DMS153 treated with DMSO at 0.1 percent for 48 hours (cell line): ENCODE measurements at regions not wholly inside any gene's neighbourhood (a gene's known extent, or its start where the extent isn't known, plus 50 kb on each side); places are given as distances from the start of the nearest gene placed in this dataset.

Source experiments
- DNase-seq: peaks from one replicate; lab custom pipeline; 2025; ENCODE audit not compliant: unreplicated experiment; lab: John Stamatoyannopoulos, UW

- peak; percentile 84 for DNase-seq
Observed at GRCh38 chr4:159003420-159004253, 99.2 kb upstream of the RAPGEF2 start.

DNA sequence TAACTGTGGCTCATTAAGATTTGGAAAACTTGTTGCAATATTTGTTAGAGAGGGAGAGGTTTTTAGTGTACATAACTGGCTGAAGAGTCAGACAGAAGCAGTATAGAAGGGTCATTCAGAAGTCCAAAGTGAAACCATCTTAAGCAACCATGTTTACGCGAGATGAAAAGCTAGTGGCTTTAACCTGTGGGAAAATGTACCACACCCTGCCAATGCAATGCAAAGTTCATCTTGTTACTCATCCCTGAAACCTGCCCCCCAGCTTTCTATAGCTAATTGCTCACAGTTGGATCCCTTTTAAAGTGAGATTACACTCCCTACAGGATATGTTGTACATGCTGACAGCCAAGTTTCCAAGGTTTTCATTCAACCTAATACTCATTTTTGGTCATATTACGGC is 96.7 kb upstream of the RAPGEF2 start:
- no peak for DNase-seq

DNA sequence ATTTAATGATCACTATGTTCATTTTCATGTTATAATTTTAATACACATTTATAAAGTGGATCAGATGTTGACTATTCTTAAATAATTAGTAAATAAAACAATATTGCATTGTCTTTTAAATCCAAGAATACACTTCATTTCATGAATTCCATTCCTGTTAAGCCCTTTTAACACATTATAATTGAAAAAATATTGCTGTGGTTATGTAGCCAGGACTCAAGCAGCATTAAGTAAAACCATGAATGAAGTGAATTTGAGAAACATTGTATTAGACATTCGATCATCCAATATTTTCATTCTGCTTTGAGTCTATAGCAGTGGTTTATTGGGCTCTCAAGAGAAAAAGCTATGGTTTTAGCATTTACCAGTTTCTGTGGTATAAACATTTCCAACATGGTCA is 94.2 kb upstream of the RAPGEF2 start:
- no peak for DNase-seq

- no peak for DNase-seq
Observed at GRCh38 chr4:159009521-159009920, 93.4 kb upstream of the RAPGEF2 start.

DNA sequence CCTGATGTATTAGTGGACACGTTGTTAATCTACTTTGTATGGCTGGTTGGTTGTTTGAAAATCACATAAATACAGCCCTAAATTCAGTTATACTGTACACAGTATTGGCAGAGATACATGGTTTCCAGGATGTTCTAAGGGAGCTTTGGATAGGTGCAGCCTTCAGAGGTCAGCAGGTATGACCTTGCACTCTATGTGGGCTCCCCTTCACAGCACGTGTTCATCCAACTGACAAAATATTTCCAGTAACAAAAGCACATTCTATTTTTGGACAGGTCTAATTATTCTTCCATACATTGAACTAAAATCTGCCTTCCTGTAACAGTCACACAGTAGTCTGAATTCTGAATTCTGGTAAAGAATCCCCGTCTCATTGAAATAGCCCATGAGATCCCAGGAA is 92.8 kb upstream of the RAPGEF2 start:
- DNase-seq, result no peak

- DNase-seq, result peak; percentile 89
Observed at GRCh38 chr4:159010563-159011260, 92.2 kb upstream of the RAPGEF2 start.

GRCh38 chr4:159012381-159012780 is 90.5 kb upstream of the RAPGEF2 start:
- DNase-seq, result no peak

GRCh38 chr4:159013692-159014091 is 89.2 kb upstream of the RAPGEF2 start:
- DNase-seq, result no peak

DNA sequence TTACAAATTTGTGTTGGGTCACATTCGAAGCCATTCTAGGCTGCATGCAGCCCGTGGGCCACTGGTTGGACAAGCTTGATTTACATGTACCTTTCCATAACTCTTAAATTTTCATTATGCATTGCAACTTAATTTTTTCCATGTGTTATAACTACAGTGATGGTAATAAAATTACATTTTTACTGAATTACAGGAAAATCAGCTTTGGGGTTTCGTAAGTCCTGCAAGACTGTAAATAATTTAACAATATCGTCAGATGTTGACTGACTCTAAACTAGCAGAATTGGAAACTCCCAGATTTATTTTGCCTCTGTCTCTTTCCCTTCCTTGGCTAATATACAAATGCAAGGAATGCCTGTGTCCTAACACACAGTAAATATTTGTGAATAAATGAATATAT is 88.0 kb upstream of the RAPGEF2 start:
- no peak for DNase-seq

GRCh38 chr4:159015841-159016240 is 87.0 kb upstream of the RAPGEF2 start:
- no peak for DNase-seq

- DNase-seq, result no peak
Observed at GRCh38 chr4:159016593-159017024, 86.3 kb upstream of the RAPGEF2 start.

- DNase-seq, result no peak
Observed at GRCh38 chr4:159017323-159018026, 85.4 kb upstream of the RAPGEF2 start.

- DNase-seq, result no peak
Observed at GRCh38 chr4:159018062-159018629, 84.7 kb upstream of the RAPGEF2 start.

GRCh38 chr4:159019356-159019755 is 83.5 kb upstream of the RAPGEF2 start:
- DNase-seq, result no peak

DNA sequence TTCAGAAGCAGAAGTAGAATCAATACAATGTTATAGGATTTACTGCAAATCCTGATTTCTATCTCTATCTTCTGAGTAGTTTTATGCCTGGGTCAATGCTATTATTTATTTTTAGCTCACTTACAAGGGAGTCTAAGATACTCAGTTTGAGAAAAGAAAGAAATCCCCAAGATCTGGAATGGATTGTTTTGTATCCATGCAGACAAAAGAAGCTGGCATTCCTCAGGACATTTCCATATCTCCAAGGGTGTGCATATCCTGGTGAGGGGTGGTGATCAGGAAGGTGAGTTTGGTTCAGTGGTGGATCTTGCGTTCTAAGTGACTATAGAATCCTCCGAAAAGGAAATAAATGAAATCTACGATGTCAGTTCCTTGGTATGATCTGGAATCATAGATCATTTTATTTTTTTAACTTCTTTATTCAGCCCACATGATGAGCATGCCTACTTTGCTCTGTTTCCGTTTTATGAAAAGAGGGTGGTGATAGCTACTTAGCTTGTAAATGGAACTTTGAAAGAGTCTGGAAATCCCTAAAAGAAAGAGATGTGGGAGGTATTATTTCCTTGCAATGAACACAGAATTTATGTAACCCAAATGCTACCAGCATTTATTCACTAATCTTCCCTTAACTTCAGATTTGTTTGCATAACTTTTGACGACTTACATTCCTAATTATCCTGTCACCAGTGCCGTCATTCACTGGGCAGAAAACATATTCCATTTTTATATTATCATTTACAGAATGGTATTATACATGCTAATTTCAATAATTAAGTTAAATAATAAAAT is 81.1 kb upstream of the RAPGEF2 start:
- no peak for DNase-seq

- no peak for DNase-seq
Observed at GRCh38 chr4:159023741-159024140, 79.1 kb upstream of the RAPGEF2 start.

GRCh38 chr4:159024266-159024665 is 78.6 kb upstream of the RAPGEF2 start:
- no peak for DNase-seq

- DNase-seq, result no peak
Observed at GRCh38 chr4:159024828-159025227, 78.1 kb upstream of the RAPGEF2 start.

GRCh38 chr4:159026329-159026728 is 76.5 kb upstream of the RAPGEF2 start:
- no peak for DNase-seq

GRCh38 chr4:159027535-159027934 is 75.3 kb upstream of the RAPGEF2 start:
- DNase-seq, result no peak

DNA sequence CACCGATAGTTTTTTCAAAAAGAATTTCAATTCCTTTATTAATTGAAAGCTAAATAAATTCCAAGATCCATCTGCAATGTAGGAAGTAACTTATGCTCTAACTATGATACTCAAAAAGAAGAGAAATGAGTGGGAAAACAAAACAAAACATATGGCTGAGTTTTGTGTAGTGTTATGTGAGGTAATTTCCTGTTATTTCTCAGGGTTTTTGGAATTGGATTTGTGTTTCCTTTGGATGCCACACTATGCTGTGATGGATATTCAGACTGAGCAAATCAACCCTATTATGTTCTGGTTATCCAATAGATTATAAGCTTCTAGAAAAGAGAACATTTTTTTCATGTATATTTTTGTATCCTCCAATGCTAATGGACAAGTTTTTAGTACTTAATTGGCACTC is 73.4 kb upstream of the RAPGEF2 start:
- no peak for DNase-seq
